ENCODE measurements at regions not wholly inside any gene's neighbourhood (a gene's known extent, or its start where the extent isn't known, plus 50 kb on each side); places are given as distances from the start of the nearest gene placed in this dataset.
A peak's percentile ranks its signal among the peaks of the same experiment; 100 is the strongest.

GRCh38 chr17:72258711-72259110, 137.9 kb downstream of the SOX9 start:
- DNase-seq (ENCODE audit: low spot score): no peak

GRCh38 chr17:72259922-72260321, 139.1 kb downstream of the SOX9 start:
- no peak for DNase-seq (ENCODE audit: low spot score)

GRCh38 chr17:72262766-72263165, 141.9 kb downstream of the SOX9 start:
- DNase-seq (ENCODE audit: low spot score): no peak

- DNase-seq (ENCODE audit: low spot score): no peak
These were observed 144.0 kb downstream of the SOX9 start for GRCh38 chr17:72264682-72265405.

- DNase-seq (ENCODE audit: low spot score): no peak
These were observed 145.4 kb downstream of the SOX9 start for GRCh38 chr17:72266112-72266775.

- DNase-seq (ENCODE audit: low spot score): no peak
These were observed 146.8 kb downstream of the SOX9 start for GRCh38 chr17:72267601-72268000.

- DNase-seq (ENCODE audit: low spot score): no peak
These were observed 147.6 kb downstream of the SOX9 start for GRCh38 chr17:72268431-72268830.

GRCh38 chr17:72270273-72270924, 149.6 kb downstream of the SOX9 start:
- peak; percentile 72 for DNase-seq (ENCODE audit: low spot score)

GRCh38 chr17:72271603-72272002, 150.8 kb downstream of the SOX9 start:
- DNase-seq (ENCODE audit: low spot score): no peak

- DNase-seq (ENCODE audit: low spot score): no peak
These were observed 152.7 kb downstream of the SOX9 start for GRCh38 chr17:72273289-72274056.

- DNase-seq (ENCODE audit: low spot score): no peak
These were observed 153.8 kb downstream of the SOX9 start for GRCh38 chr17:72274614-72275013.

GRCh38 chr17:72280881-72281280, 160.1 kb downstream of the SOX9 start:
- no peak for DNase-seq (ENCODE audit: low spot score)

GRCh38 chr17:72282439-72283029, 161.7 kb downstream of the SOX9 start:
- no peak for DNase-seq (ENCODE audit: low spot score)

GRCh38 chr17:72284806-72285205, 164.0 kb downstream of the SOX9 start:
- no peak for DNase-seq (ENCODE audit: low spot score)

GRCh38 chr17:72287586-72287985, 166.8 kb downstream of the SOX9 start:
- no peak for DNase-seq (ENCODE audit: low spot score)

- DNase-seq (ENCODE audit: low spot score): no peak
These were observed 173.7 kb downstream of the SOX9 start for GRCh38 chr17:72294487-72294893.

GRCh38 chr17:72295916-72296315, 175.1 kb downstream of the SOX9 start:
- DNase-seq (ENCODE audit: low spot score): no peak

- DNase-seq (ENCODE audit: low spot score): no peak
These were observed 175.6 kb downstream of the SOX9 start for GRCh38 chr17:72296456-72296855.

GRCh38 chr17:72297326-72298115, 176.7 kb downstream of the SOX9 start:
- DNase-seq (ENCODE audit: low spot score): no peak

- no peak for DNase-seq (ENCODE audit: low spot score)
These were observed 178.3 kb downstream of the SOX9 start for GRCh38 chr17:72299100-72299499.

- no peak for DNase-seq (ENCODE audit: low spot score)
These were observed 178.8 kb downstream of the SOX9 start for GRCh38 chr17:72299592-72299991.

Measured in HT-29 (cell line).